Stimulated activated CD4-positive, alpha-beta T cell treated with anti-CD3 and anti-CD28 coated beads, Interleukin-15, amount 100 ng/mL, for 1 hour (primary cell): ENCODE measurements at regions not wholly inside any gene's neighbourhood (a gene's known extent, or its start where the extent isn't known, plus 50 kb on each side); places are given as distances from the start of the nearest gene placed in this dataset.

Experiments used
- DNase-seq, 2 donors: peaks; one replicate each; pipeline ENCODE4 v3.0.0-alpha.2; 2020; ENCODE audit warnings: low read depth in 1 of 2, low spot score in 1 of 2

GRCh38 chr6:43984442-43985321 lies 142.6 kb downstream of the MRPL14 start:
- no peak for DNase-seq

- no peak for DNase-seq
Measured at GRCh38 chr6:43983632-43984031, 143.6 kb downstream of the MRPL14 start.

- no peak for DNase-seq
Measured at GRCh38 chr6:43983191-43983590, 144.1 kb downstream of the MRPL14 start.

- DNase-seq = no peak
Measured at GRCh38 chr6:43982084-43982625, 145.1 kb downstream of the MRPL14 start.

- no peak for DNase-seq
Measured at GRCh38 chr6:43981363-43981990, 145.8 kb downstream of the MRPL14 start.

- no peak for DNase-seq
Measured at GRCh38 chr6:43980004-43980795, 147.1 kb downstream of the MRPL14 start.

GRCh38 chr6:43979525-43979924 lies 147.7 kb downstream of the MRPL14 start:
- no peak for DNase-seq

GRCh38 chr6:43978473-43979346 lies 148.5 kb downstream of the MRPL14 start:
- no peak for DNase-seq

- no peak for DNase-seq
Measured at GRCh38 chr6:43977404-43978111, 149.7 kb downstream of the MRPL14 start.

GRCh38 chr6:43976706-43977403 lies 150.4 kb downstream of the MRPL14 start:
- DNase-seq = no peak

- DNase-seq = no peak
Measured at GRCh38 chr6:43974643-43975230, 152.5 kb downstream of the MRPL14 start.

GRCh38 chr6:43973357-43973756 lies 153.9 kb downstream of the MRPL14 start:
- no peak for DNase-seq

GRCh38 chr6:43972913-43973300 lies 154.3 kb downstream of the MRPL14 start:
- no peak for DNase-seq

GRCh38 chr6:43972179-43972912 lies 154.9 kb downstream of the MRPL14 start:
- DNase-seq = no peak

GRCh38 chr6:43971776-43972126 lies 155.5 kb downstream of the MRPL14 start:
- no peak for DNase-seq

GRCh38 chr6:43970913-43971775 lies 156.1 kb downstream of the MRPL14 start:
- no peak for DNase-seq
